ENCODE measurements at regions not wholly inside any gene's neighbourhood (a gene's known extent, or its start where the extent isn't known, plus 50 kb on each side); places are given as distances from the start of the nearest gene placed in this dataset.

- DNase-seq: no peak
Observed at GRCh38 chr2:7956126-7956689, 725.6 kb upstream of the ID2 start.

DNA sequence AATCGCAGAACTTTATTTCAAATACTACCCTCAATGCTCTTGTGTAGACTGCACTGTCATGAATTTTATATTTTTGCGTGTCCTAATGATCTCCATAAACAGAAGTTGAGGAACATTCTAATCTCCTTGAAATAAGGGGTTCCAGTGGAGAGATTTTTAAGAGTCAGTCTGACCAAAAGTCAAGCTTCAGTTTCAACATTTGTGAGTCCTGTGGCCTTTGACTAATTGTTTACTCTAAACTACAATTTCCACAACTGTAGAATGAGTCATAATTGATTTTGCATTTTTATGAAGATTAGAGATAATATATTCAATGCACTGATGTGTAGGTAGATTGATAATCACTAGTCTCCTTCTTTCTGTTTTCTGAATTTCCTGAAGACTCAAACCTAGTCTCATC lies 720.3 kb upstream of the ID2 start:
- DNase-seq: no peak

GRCh38 chr2:7962161-7962560 lies 719.7 kb upstream of the ID2 start:
- no peak for DNase-seq

DNA sequence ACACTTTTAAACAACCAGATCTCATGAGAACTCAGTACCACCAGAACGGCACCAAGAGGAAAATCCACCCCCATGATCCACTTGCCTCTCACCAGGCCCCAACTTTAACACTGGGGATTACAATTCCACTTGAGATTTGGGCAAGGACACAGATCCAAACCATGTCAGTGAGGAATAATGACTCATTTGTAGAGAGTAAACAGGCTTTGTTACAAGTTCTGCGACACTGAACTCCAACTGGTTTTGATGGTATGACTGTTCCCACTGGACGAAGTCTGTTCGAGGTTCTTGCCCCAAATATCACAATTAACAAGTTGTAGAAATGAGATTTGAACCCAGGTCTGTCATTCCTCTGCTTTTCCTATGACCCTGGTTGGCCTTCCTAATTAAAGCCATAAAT lies 718.1 kb upstream of the ID2 start:
- DNase-seq: no peak

- no peak for DNase-seq
Observed at GRCh38 chr2:7966032-7966431, 715.8 kb upstream of the ID2 start.

DNA sequence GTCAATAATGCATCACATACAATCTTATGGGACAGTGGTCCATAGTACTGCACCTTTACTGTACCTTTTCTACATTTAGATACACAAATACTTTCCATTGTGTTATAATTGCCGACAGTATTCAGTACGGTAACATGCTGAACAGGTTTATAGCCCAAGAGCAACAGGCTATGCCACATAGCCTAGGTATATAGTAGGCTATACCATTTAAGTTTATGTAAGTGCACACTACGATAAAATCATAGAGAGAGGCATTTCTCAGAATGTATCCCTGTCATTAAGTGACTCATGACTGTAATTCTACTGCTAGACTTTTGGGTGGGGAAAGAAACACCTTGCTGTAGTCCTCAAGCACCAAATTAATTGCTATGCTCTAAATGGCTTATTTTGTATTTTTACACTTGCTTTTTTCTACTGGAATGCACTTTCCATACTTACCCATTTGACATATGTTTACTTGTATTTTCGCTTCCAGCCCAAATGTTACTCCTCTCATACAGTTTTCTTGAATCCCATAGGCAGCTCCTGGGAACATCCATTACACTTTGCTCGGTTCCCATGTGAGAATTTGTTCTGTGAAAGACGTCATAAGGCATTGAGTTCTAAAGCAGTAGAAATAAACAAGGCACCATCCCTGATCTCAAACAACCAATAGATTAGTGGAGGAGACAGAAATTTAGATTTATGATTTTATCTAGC lies 714.0 kb upstream of the ID2 start:
- no peak for DNase-seq

GRCh38 chr2:7969756-7970515 lies 711.9 kb upstream of the ID2 start:
- DNase-seq: no peak

- DNase-seq: no peak
Observed at GRCh38 chr2:7971248-7971647, 710.6 kb upstream of the ID2 start.

DNA sequence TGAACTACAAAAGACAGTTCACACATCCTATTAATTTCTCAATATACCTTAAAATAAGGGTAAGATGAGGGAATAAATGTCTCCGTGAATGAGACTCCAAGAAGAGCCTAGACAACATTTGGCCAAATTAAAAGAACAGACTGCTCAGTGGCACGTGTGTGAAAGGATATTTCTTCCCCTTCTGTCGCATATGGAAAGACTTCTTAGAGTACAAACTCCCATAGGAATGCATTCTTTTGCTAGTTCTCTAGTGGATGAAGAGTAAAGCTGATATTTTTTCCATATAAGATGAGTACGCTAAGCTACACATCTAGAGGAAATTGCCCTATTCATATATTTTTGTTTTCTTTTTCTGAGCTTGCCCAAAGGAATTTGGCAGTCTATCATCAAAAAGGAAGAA lies 710.0 kb upstream of the ID2 start:
- no peak for DNase-seq

- DNase-seq: no peak
Observed at GRCh38 chr2:7972670-7973069, 709.2 kb upstream of the ID2 start.

DNA sequence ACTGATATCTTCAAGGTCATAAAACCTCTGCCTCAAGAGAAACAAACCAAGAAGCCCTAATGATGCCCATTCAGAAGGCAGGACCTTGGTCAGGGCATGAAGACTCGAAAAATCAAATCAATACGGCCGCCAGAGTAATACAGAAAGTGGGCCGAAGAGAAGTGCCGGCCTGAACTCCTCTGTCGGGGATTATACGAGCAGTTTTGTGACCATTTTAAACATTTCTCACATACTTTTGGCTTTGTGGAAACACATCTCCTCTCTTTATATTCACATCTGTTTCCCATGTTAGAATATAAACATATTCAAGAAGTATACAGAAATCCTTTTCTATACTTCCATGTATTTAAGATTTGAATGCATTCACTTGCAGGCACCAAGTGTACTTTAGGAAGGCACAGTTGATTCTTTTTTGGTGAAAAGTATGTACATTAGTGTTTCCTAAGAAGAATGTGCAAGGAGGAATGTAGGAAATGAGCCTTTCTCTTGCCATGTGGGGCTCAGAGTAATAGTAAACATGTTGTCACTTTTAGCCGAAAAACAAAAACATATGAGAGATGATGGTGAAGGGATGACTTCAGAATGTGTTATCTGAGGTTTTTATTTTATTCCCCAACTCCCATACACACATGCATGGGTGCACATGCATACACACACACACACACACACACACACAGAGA lies 707.9 kb upstream of the ID2 start:
- no peak for DNase-seq

- no peak for DNase-seq
Observed at GRCh38 chr2:7974936-7975335, 706.9 kb upstream of the ID2 start.

GRCh38 chr2:7976206-7976605 lies 705.6 kb upstream of the ID2 start:
- DNase-seq: no peak

DNA sequence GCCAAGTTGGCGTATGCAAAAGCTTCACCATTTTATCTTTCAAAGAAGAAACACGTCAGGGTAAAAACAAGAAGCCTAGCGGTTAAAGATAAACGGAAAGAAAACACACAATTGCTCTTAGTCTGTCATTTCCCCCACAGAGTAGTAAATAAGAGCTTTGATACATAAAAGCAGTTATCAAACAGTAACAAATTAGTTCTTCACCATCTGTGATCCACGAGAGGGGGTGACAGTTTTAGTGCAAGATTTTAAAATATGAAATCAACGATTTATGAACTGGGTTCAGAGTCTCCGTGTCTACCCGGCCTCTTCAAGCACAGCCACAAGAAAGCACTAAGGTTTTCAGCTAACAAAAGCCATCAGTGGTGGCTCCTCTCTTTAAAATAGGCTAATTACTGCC lies 703.9 kb upstream of the ID2 start:
- no peak for DNase-seq

DNA sequence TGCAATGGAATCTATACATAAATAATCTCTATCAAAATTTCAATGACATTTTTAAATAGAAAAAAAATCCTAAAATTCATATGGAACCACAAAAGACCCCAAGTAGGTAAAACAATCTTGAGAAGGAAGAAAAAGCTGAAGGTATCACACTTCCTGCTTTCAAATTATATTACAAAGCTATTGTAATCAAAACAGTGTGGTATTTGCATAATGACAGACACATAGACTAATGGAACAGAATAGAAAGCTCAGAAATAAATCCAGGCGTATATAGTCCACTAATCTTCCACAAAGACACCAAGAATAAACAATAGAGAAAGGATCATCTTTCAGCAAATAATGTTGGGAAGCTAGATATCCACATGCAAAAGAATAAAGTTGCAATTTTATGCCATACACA lies 699.8 kb upstream of the ID2 start:
- DNase-seq: no peak

- no peak for DNase-seq
Observed at GRCh38 chr2:7983451-7983850, 698.4 kb upstream of the ID2 start.

- DNase-seq: no peak
Observed at GRCh38 chr2:7983912-7984311, 697.9 kb upstream of the ID2 start.

DNA sequence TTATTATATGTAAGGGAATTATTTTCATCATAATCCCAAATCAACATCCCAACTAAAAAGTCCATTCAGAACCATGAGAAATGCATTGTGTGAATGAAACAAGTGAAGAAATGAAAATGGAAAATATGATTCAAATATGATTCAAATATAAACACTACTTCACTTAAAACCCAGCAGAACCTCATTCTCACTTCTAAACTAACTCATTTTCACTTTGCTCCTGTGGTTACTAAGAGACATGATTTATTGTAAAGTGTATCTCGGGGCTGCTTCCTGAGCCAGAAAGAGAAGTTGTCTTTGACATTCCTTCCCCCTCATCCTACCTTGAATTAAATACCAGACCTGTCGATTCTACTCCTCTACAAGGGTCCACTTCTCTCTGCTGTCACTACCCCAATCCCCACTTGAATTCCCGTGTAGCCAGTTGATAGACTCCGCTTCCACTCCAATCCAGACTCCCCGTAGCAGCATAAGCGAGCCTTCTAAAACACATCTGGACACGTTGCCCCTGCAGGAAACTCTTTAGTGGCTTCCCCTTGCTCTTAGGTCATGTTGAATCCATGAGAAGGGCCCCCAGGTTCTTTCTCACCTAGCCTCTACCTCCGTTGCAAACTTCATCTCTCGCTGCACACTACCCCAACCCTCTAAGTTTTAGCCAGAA lies 697.0 kb upstream of the ID2 start:
- DNase-seq: no peak

GRCh38 chr2:7986431-7986830 lies 695.4 kb upstream of the ID2 start:
- no peak for DNase-seq

DNA sequence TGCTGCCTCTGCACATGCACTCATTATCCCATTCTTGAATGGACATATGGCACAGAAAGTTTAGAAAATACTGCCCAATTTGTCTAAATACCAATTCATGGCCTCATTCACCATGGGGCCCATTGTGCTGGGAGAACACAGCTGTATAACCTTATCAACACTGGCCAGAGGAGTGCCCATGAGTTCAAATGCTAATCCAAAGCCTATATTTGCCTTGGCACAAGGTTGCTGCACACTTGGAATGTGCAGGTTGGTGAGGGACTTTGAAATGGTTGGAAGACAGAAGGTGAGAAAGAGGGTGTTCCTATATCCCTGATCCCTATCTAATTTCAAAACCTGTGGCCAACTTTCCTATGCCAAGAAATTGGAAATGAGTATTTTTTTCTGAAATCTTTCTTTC lies 693.9 kb upstream of the ID2 start:
- no peak for DNase-seq

DNA sequence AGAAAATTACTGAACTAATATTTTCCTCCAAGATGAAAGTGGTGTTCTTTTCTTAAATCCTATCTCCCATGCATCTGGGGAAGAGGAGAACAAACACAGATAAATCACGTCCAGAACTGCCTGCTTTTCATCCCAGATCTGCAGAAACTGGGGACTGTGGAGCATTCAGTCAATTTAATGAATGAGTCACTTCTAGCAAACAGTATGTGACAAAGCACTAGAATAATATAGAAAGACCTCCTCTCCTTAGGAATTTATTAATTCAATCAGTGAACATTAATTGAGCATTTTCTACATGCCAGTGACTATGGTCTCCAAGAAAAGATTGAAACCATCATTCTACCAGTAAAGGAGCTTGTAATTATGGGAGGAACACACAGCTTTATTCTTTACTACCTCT lies 693.4 kb upstream of the ID2 start:
- DNase-seq: no peak

DNA sequence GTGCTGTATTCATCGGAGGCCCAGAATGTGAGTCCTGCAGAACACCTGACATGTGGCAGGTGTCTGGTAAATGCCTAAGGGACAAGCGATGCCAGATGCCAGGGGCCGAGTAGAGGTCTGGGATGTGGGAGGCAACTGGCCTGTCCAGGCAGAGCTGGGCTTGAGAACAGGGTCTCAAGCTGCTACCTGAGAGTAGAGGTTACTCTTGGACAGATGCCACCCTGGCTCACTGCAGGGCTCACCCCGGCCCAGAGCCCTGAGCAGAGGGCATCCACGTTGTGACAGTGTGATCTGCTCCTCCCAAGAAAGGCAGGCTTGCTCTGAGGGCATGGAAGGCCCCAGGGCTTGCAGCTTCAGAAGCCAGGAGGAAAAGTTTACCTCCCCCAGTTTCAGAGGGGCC lies 692.0 kb upstream of the ID2 start:
- no peak for DNase-seq

All from GOT3 (cell line).